HG02610 (cell line): ENCODE measurements at regions not wholly inside any gene's neighbourhood (a gene's known extent, or its start where the extent isn't known, plus 50 kb on each side); places are given as distances from the start of the nearest gene placed in this dataset.
"Not testable (repeated sequence)": the region's sequence is repeated elsewhere in the genome, so short reads cannot be mapped to it uniquely, and the experiment has no call there.

Experiments
- ATAC-seq: cut with Tn5 transposase; IDR thresholded peaks from one replicate; pipeline ENCODE4 v1.9.1; 2021; ENCODE audit warnings: mild to moderate bottlenecking, moderate library complexity; ENCODE audit not compliant: unreplicated experiment

GRCh38 chr3:59243476-59243875 lies 193.7 kb upstream of the CFAP20DC start:
- no peak for ATAC-seq

DNA sequence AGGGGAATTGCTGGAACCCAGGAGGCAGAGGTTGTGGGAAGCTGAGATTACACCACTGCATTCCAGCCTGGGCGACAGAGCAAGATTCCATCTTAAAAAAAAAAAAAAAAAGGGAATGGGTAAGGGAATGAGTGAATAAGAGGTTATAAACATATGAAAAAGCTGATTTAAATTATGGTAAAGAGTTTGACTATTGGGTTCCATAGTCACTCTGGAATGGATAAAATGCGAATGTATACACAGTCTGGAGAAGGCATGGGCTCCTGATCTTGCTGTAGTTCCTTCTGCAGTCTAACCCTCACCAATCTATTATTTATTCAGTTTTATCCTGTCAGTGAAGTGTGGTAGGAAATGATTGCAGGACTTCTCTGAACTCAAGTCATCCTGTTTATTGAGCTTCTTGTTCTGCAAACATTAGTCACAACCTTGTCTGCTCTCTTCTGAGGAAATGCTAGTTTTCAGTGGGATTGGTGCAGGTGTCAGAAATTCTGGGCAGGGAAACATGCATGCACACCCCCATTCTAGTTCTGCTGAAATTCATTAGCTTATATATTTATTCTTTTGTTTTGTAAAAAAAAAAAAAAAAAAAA lies 190.9 kb upstream of the CFAP20DC start:
- ATAC-seq, result no peak

- ATAC-seq, result no peak
Observed at GRCh38 chr3:59237121-59237520, 187.3 kb upstream of the CFAP20DC start.

DNA sequence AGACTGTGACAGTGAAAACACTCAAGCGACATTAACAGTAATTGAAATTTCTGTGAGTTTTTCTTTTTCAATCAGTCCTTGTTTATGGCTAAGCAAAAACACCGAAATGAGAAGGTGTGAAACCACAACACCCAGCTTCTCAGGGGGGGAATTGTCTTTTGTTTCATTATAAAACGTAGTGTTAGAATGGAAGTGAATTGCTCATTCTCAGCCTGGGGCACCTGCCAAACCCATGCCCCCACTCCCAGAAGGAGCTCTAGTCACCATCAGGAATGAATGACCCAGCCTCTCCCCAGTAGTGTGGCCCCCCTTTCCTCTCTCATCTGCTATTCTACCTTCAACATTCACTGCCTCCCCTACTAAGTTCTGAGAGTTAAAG lies 185.8 kb upstream of the CFAP20DC start:
- peak; percentile 94 for ATAC-seq

DNA sequence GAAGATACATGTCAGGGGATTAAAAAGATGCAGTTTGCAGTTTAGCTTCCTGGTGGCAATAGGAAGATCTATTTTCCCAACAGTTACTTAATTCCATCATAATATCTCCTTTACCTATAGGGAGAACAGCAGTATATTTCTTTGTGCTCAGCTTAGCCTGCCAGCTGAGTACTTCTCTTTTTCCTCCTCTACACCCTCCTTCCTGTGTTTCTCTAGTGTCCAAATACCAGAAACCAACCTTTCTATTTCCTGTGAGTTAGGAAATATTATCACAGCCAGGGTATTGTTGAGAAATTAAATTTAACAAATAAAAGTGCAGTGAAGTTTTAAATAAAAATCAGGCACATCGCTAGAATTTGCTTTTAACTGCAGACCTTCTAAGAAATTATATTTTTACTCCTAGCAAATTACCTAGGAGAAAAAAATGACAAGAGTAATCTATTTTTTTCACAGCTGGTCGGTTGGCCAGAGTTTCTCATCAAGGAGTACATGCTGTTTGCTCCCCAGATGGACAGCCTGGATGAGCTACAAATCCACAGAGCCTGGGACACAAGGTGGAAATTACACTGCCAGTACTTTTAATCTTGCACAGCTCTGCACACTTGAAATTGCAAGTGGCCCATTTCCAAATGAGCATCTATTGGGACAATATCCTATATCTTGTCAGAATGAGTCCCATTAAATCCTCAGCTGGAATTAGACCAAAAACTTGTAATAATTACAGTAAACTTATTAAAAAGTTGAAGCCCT lies 185.2 kb upstream of the CFAP20DC start:
- ATAC-seq, result no peak

DNA sequence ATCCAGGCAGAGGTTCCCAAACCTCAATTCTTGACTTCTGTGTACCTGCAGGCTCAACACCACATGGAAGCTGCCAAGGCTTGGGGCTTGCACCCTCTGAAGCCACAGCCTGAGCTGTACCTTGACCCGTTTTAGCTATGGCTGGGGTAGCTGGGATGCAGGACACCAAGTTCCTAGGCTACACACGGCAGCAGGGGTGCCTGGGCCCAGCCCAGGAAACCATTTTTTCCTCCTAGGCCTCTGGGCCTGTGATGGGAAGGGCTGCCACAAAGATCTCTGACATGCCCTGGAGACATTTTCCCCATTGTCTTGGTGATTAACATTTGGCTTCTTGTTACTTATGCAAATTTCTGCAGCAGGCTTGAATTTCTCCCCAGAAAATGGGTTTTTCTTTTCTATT lies 180.6 kb upstream of the CFAP20DC start:
- not testable (repeated sequence) for ATAC-seq

- ATAC-seq, result no peak
Observed at GRCh38 chr3:59213860-59214259, 164.0 kb upstream of the CFAP20DC start.

DNA sequence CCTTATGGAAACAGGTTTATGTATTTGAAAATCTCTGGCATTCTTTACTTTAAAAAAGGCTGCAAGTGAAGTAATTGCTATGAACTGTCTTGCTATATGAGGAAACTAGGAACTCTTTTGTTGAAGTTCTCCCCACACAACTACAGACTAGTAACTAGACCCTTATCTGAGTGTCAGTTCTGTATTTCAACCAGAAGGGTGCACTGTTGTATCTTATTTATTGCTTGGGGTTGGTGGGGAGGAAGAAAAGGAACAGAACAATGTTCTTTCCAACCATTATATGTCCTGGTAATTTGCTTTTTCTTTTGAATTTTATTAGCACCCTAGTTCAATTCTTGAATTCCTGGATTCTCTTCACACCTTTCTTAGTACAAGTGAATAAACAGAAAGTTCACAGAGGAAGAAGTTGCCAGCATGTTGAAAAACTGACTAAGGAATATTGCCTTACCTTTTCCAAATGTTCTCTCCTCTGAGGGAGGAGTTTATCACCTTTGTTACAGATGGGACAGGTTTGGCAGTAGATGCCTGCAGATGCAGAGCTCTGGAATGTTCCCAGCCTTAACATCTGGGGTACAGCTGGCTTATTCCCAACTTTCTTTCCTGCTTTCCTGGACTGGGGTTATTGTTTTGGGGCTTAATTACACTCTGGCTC lies 162.4 kb upstream of the CFAP20DC start:
- ATAC-seq, result peak; percentile 81

DNA sequence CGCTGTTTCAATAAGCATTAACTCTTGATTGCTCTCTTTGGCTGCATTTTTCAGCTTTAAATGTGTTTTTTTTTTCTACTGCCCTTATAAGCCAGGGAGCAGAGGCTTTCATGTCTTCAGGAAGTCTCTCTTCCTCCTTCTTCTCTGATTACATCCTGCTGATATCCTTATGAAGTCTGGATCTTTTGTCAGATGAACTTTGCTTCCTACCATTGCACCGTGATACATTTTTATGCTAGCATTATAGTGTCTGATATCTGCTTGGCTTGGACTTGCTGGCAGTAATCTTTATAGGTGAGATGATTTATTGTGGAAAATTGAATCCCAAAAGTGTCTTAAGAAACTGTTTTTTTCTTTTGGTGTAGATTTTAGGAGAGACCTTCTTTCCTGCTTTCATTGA lies 160.4 kb upstream of the CFAP20DC start:
- ATAC-seq, result no peak

- no peak for ATAC-seq
Observed at GRCh38 chr3:59192473-59192872, 142.6 kb upstream of the CFAP20DC start.

DNA sequence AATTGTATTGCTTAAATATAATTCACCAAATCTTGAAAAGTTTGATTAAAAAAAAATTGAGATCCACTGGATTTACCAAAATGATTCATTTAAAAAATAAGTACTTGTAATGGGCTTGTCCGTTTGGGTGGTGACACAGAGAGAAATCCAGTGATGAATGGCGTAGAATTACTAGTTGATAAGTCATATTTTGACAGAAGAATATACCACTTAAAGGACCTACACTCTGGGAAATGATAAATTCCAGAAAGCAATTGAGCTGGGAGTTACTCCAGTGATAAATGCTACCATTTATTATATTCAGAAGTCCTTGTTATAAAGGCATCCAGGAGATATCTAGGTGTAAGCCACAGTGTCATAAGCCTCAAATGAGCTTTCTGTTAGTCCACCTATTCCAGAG lies 141.8 kb upstream of the CFAP20DC start:
- no peak for ATAC-seq

DNA sequence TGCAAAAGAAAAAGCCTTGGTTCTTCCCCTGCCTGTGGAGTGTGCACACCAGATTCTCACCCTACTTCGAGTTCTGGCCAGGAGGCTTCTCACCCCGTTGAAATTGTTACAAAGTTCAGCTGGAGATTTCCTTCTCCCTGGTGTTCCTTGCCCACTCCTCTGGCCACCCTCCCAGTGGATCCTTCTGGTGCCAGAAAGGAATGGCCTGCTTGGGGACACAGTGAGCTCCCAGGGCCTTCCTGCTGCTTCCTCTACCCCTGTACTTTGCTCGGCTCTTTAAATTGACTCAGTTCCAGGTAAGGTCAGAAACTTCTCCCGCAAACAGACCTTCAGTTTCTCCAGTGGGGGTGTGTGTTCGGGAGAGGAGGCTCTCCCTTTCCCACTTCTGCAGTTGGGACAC lies 140.1 kb upstream of the CFAP20DC start:
- ATAC-seq, result no peak

DNA sequence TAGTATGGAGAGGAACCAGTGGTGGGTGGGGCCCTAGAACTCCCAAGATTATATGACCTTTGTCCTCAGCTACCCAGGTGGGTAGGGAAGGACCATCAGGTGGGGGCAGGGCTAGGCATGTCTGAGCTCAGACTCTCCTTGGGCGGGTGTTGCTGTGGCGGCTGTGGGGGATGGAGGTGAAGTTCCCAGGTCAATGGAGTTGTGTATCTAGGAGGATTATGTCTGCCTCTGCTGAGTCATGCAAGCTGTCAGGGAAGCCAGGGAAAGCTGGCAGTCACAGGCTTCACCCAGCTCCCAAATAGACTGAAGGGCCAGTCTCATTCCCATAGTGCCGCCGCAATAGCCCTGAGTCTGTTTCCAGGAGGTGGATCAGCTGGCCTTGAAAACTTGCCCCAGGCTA lies 139.7 kb upstream of the CFAP20DC start:
- ATAC-seq, result no peak

GRCh38 chr3:59186725-59187124 lies 136.9 kb upstream of the CFAP20DC start:
- ATAC-seq, result no peak

- no peak for ATAC-seq
Observed at GRCh38 chr3:59185591-59186369, 136.0 kb upstream of the CFAP20DC start.

GRCh38 chr3:59180006-59180405 lies 130.2 kb upstream of the CFAP20DC start:
- ATAC-seq, result no peak

GRCh38 chr3:59178698-59179097 lies 128.9 kb upstream of the CFAP20DC start:
- ATAC-seq, result no peak

DNA sequence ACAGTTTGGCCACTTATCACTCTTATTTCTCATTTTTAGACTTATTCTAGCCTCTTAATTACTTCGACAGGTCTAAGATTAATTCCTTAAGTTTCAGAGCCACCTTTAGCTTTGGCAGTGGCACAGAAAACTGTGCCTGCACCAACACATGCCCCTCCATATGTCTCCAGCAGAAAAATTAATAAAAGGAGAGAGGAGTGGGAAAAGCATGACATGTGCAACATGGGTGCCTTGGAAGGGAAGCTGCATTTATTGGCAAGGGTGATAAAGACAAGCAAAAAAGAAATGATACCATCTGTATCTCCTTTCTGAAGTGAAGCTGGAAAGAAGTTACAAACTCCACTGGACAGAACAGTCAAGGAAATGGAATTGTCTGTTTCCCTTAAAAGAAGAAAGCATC lies 121.7 kb upstream of the CFAP20DC start:
- no peak for ATAC-seq

- ATAC-seq, result not testable (repeated sequence)
Observed at GRCh38 chr3:59170166-59170565, 120.3 kb upstream of the CFAP20DC start.

DNA sequence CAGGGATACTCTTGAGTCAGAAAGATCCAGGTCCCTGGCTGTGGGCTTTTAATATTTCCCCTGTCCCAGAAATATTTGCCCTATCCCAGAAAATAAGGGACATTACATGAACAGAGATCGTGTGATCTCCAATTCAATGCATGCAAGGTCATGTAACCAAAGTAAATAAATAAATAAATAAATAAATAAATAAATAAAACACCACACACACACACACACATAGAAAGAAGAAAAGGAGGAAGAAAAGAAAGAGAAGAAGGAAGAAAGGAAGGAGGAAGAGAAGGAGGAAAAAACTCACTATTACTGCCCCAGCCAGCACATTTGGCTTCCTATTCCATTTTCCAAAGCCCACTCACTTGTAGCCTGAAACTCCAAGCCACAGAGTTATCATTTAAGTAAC lies 117.9 kb upstream of the CFAP20DC start:
- no peak for ATAC-seq

DNA sequence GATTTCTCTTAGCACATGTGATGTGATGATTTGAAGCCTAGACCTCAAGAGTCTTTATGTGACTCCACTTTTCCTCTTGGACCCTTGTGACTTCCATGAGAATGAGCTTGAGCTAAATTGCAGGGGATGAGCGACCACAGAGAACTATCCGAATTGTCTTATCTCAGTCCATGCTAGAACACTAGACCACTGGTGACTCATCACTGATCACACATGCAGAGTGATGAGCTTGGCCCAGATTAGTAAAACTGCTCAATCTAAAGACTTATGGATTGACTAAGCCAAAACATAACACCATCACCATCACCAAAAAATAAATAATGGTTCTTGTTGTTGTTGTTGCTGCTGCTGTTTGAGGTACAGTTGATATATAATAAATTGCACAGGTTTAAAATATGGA lies 114.1 kb upstream of the CFAP20DC start:
- ATAC-seq, result no peak

- ATAC-seq, result no peak
Observed at GRCh38 chr3:59161048-59161447, 111.2 kb upstream of the CFAP20DC start.
